Prostate gland (tissue), 1 donor: ENCODE measurements at regions not wholly inside any gene's neighbourhood (a gene's known extent, or its start where the extent isn't known, plus 50 kb on each side); places are given as distances from the start of the nearest gene placed in this dataset.

ENCODE experiments used
- POLR2A ChIP-seq: fragments of 450-650 bp; IDR thresholded peaks from one replicate; pipeline ENCODE4 v1.6.1; 2016; ENCODE audit warnings: antibody characterized with exemption, mild to moderate bottlenecking
- POLR2AphosphoS5 ChIP-seq: sonication (generic); formaldehyde crosslinking; IDR thresholded peaks from one replicate; pipeline ENCODE4 v1.6.1; 2017; ENCODE audit warnings: antibody characterized with exemption

DNA sequence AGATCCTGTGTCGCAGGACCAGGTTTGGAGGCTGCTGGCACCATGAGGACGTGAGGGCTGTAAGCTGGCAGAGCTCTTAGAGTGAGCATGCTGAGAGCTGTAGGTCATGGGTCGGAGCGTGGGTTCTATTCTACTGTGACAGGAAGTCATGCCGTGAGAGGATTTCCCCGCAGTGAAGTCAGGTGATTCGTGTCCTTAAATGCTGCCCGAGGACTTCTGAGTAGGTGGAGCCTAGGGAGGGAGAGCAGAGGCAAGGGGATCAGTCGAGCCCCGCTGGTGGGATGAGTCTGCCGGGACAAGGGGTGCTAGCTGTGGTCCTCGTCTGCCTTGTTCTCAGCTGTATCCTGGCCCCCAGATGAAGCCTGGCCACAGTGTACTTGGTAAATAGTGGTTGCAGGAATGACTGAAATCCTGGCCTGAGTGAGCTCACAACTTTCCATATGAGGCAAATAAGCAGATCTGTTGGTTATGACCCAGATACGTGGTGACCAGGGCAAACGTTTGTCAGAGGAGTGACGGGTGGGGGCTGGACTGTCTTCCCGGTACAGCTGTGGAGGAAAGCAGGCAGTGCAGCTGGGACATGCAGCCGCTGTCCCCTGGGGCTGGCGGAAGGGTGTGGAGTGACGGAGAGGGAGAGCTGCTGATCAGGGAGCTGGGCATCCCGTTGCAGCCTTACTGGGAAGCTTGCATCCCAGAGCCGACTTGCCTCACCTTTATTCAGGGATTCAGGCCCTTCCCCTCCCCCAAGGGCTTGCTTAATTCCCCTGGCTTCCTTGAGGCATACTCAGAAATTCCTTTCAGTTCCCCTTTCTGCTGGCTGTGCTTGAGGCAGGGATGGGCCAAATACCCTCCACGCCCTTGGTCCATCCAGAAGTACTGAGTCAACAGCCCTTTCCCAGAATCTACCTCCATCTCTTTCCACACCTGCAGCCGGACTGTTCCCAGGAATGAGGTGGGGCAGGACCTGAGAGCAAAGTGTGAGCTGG lies 250.9 kb upstream of the RREB1 start:
- no peak for TF ChIP-seq POLR2AphosphoS5
- TF ChIP-seq POLR2A = no peak
